ENCODE measurements at regions not wholly inside any gene's neighbourhood (a gene's known extent, or its start where the extent isn't known, plus 50 kb on each side); places are given as distances from the start of the nearest gene placed in this dataset.

- DNase-seq (ENCODE audit: low spot score): no peak
Measured at GRCh38 chr11:64501500-64502427, 54.0 kb upstream of the SLC22A11 start.

GRCh38 chr11:64502634-64503033 lies 53.1 kb upstream of the SLC22A11 start:
- no peak for DNase-seq (ENCODE audit: low spot score)

GRCh38 chr11:64503186-64503753 lies 52.5 kb upstream of the SLC22A11 start:
- DNase-seq (ENCODE audit: low spot score): no peak

GRCh38 chr11:64504999-64505398 lies 50.7 kb upstream of the SLC22A11 start:
- DNase-seq (ENCODE audit: low spot score): no peak
